Psoas muscle (tissue), 7 donors: ENCODE measurements at regions not wholly inside any gene's neighbourhood (a gene's known extent, or its start where the extent isn't known, plus 50 kb on each side); places are given as distances from the start of the nearest gene placed in this dataset.

Experiments used
- ATAC-seq, 4 donors: fragments of 200-7000 bp; cut with Tn5 transposase; one replicate each; pipeline ENCODE4 v1.9.1; 2020; ENCODE audit warnings: moderate library complexity in 3 of 4, mild to moderate bottlenecking in 2 of 4
- DNase-seq, 2 donors: peaks; one replicate each; pipeline ENCODE4 v3.0.0-alpha.2; 2020
- H3K27ac ChIP-seq: fragments of 200-600 bp; one replicate; pipeline ENCODE4 v1.8.0; 2022
- H3K27me3 ChIP-seq, 3 donors: fragments of 200-600 bp in 1 of 3; one replicate each; pipeline versions ENCODE4 v1.6.1 to v1.8.0; 2013 to 2022; ENCODE audit warnings: low read length in 2 of 3, mild to moderate bottlenecking in 2 of 3, moderate library complexity in 1 of 3; ENCODE audit not compliant: insufficient read depth in 3 of 3
- H3K36me3 ChIP-seq, 2 donors: fragments of 200-600 bp in 1 of 2; one replicate each; pipeline versions ENCODE4 v1.6.1 to v1.8.0; 2013 to 2022; ENCODE audit warnings: low read depth in 1 of 2, mild to moderate bottlenecking in 1 of 2, moderate library complexity in 1 of 2; ENCODE audit not compliant: insufficient read depth in 1 of 2
- H3K4me1 ChIP-seq: fragments of 200-600 bp; one replicate; pipeline ENCODE4 v1.8.0; 2022
- H3K4me3 ChIP-seq: fragments of 200-600 bp; one replicate; pipeline ENCODE4 v1.8.0; 2022; ENCODE audit warnings: mild to moderate bottlenecking
- H3K9me3 ChIP-seq: fragments of 200-600 bp; one replicate; pipeline ENCODE4 v1.8.0; 2022
- WGBS, 3 donors: extraction: QIAGEN DNeasy Blood & Tissue Kit; methylation state at CpG; one replicate each; pipeline versions ENCODE4 v1.1.6 to v1.1.7; 2013; 5-methylcytosine and 5-hydroxymethylcytosine counted together
- intact Hi-C, 2 donors: fragments of 100-400 bp; cut with DNase I; formaldehyde crosslinking; loops; one replicate each; pipeline versions ENCODE4 v1.11.0 to v1.14.2; 2022
- TF ChIP-seq, protein P1 (sequence below): fragments of 200-600 bp; IDR thresholded peaks from one replicate; pipeline ENCODE4 v1.8.0; 2022; ENCODE audit warnings: antibody characterized with exemption
- donor health status: healthy with polysubstance abuse.
- donor health status: DM: no; HTN: no; CAD: no; lungs with moderate emphysema.
- donor health status: Bipolar disorder and iron deficiency.
- donor health status: healthy.
- donor health status: DM: yes; HTN: yes; CAD: no.
- donor health status: DM: no; HTN: no; CAD: no.
- donor health status: DM: yes; HTN: yes; CAD: no.

- no peak for DNase-seq
- 68 to 76% (median 72%) methylated on average over 5 of the region's 5 CpGs for WGBS, 3 donors
- intact Hi-C loops, result no loop called here
Measured at GRCh38 chr3:168613151-168613550, 517.4 kb upstream of the GOLIM4 start.

GRCh38 chr3:168612671-168613070 lies 516.9 kb upstream of the GOLIM4 start:
- WGBS, 3 donors, result 71 to 79% (median 72%) methylated on average over 5 of the region's 5 CpGs
- H3K9me3 ChIP-seq, result no peaks in the 10 kb centered on the region
- intact Hi-C loops, result no loop called here
- TF ChIP-seq, protein P1, sequence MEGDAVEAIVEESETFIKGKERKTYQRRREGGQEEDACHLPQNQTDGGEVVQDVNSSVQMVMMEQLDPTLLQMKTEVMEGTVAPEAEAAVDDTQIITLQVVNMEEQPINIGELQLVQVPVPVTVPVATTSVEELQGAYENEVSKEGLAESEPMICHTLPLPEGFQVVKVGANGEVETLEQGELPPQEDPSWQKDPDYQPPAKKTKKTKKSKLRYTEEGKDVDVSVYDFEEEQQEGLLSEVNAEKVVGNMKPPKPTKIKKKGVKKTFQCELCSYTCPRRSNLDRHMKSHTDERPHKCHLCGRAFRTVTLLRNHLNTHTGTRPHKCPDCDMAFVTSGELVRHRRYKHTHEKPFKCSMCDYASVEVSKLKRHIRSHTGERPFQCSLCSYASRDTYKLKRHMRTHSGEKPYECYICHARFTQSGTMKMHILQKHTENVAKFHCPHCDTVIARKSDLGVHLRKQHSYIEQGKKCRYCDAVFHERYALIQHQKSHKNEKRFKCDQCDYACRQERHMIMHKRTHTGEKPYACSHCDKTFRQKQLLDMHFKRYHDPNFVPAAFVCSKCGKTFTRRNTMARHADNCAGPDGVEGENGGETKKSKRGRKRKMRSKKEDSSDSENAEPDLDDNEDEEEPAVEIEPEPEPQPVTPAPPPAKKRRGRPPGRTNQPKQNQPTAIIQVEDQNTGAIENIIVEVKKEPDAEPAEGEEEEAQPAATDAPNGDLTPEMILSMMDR, result no peak
- no peaks in the 10 kb centered on the region for H3K4me1 ChIP-seq
- DNase-seq (no peak), ATAC-seq (no peak)
- H3K4me3 ChIP-seq, result no peak overlapping the region
- no peaks in the 10 kb centered on the region for H3K36me3 ChIP-seq
- H3K27ac ChIP-seq, result no peak overlapping the region
- no peaks in the 10 kb centered on the region for H3K27me3 ChIP-seq

More at GRCh38 chr3:168613151-168613550, 517.4 kb upstream of the GOLIM4 start:
- Histone ChIP-seq H3K27ac (no peak overlapping the region), H3K27me3 (no peaks in the 10 kb centered on the region), H3K4me3 (no peak overlapping the region), H3K4me1 (no peaks in the 10 kb centered on the region), H3K9me3 (no peaks in the 10 kb centered on the region), H3K36me3 (no peaks in the 10 kb centered on the region)
- TF ChIP-seq, protein P1, result no peak
- no peak for ATAC-seq

DNA sequence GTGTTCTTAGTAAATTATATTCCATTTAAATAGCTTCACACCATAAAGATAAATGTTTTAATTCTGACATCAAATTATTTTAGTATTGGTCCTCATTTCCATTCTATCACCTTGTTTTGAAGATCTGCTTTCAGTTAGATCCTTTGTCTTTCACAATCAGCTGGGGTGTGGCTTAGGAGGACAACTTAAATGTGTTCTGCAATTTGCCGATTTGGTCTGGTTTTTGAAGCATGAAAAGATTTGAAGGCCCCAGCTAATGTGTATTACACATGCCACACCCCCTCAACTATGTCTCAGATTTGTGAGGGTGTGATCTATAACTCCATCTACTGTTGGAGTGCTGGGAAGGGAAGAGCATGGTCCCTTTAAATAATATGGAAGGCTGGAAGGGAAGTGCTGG lies 516.1 kb upstream of the GOLIM4 start:
- intact Hi-C loops, result no loop called here
- TF ChIP-seq, protein P1, result no peak

GRCh38 chr3:168608926-168609325 lies 513.2 kb upstream of the GOLIM4 start:
- no peaks in the 10 kb centered on the region for H3K4me1 ChIP-seq
- ATAC-seq (no peak), DNase-seq (no peak)
- H3K27ac ChIP-seq, result no peak overlapping the region
- H3K4me3 ChIP-seq, result no peak overlapping the region
- intact Hi-C loops, result no loop called here
- no peaks in the 10 kb centered on the region for H3K36me3 ChIP-seq
- WGBS, 3 donors, result 89 to 91% (median 90%) methylated on average over 3 of the region's 3 CpGs
- TF ChIP-seq, protein P1, result no peak
- no peaks in the 10 kb centered on the region for H3K9me3 ChIP-seq
- peaks cover 0 to 5% (median 0%) of the 10 kb centered on the region in 3 donors for H3K27me3 ChIP-seq

More for the DNA sequence above, 516.1 kb upstream of the GOLIM4 start:
- ATAC-seq (no peak), DNase-seq (no peak)
- Histone ChIP-seq H3K27me3 (no peaks in the 10 kb centered on the region), H3K36me3 (no peaks in the 10 kb centered on the region), H3K4me3 (no peak overlapping the region), H3K9me3 (no peaks in the 10 kb centered on the region), H3K27ac (no peak overlapping the region), H3K4me1 (no peaks in the 10 kb centered on the region)
- WGBS, 3 donors, result 82 to 86% (median 85%) methylated on average over 1 of the region's 1 CpG

GRCh38 chr3:168604767-168605166 lies 509.0 kb upstream of the GOLIM4 start:
- H3K27ac ChIP-seq, result no peak overlapping the region
- DNase-seq, result no peak
- no peak overlapping the region for H3K4me3 ChIP-seq
- ATAC-seq, result no peak
- no peaks in the 10 kb centered on the region for H3K4me1 ChIP-seq
- TF ChIP-seq, protein P1, result no peak
- H3K9me3 ChIP-seq, result no peaks in the 10 kb centered on the region
- H3K27me3 ChIP-seq, result peaks cover 0 to 5% (median 0%) of the 10 kb centered on the region in 3 donors
- WGBS, 3 donors, result 59 to 70% (median 64%) methylated on average over 3 of the region's 3 CpGs
- intact Hi-C loops, result no loop called here
- H3K36me3 ChIP-seq, result no peaks in the 10 kb centered on the region
